ENCODE measurements at regions not wholly inside any gene's neighbourhood (a gene's known extent, or its start where the extent isn't known, plus 50 kb on each side); places are given as distances from the start of the nearest gene placed in this dataset.

GRCh38 chr1:208874915-208875314, 630.7 kb upstream of the PLXNA2 start:
- no peak for DNase-seq

- DNase-seq, result no peak
Measured at GRCh38 chr1:208879022-208879421, 634.8 kb upstream of the PLXNA2 start.

GRCh38 chr1:208880433-208881100, 636.4 kb upstream of the PLXNA2 start:
- DNase-seq, result no peak

GRCh38 chr1:208885060-208885459, 640.9 kb upstream of the PLXNA2 start:
- DNase-seq, result no peak

- no peak for DNase-seq
Measured at GRCh38 chr1:208885650-208886049, 641.5 kb upstream of the PLXNA2 start.

GRCh38 chr1:208888376-208888775, 644.2 kb upstream of the PLXNA2 start:
- no peak for DNase-seq

- no peak for DNase-seq
Measured at GRCh38 chr1:208892147-208892546, 648.0 kb upstream of the PLXNA2 start.

GRCh38 chr1:208893251-208893650, 649.1 kb upstream of the PLXNA2 start:
- DNase-seq, result no peak

GRCh38 chr1:208895181-208895580, 651.0 kb upstream of the PLXNA2 start:
- DNase-seq, result no peak

- DNase-seq, result no peak
Measured at GRCh38 chr1:208895820-208896219, 651.6 kb upstream of the PLXNA2 start.

- no peak for DNase-seq
Measured at GRCh38 chr1:208896768-208897167, 652.6 kb upstream of the PLXNA2 start.

GRCh38 chr1:208899438-208899837, 655.3 kb upstream of the PLXNA2 start:
- DNase-seq, result no peak

- DNase-seq, result no peak
Measured at GRCh38 chr1:208903251-208903905, 659.2 kb upstream of the PLXNA2 start.

GRCh38 chr1:208907790-208908189, 663.6 kb upstream of the PLXNA2 start:
- DNase-seq, result no peak

GRCh38 chr1:208909011-208909984, 665.1 kb upstream of the PLXNA2 start:
- DNase-seq, result no peak

GRCh38 chr1:208910161-208910560, 666.0 kb upstream of the PLXNA2 start:
- DNase-seq, result no peak

- DNase-seq, result no peak
Measured at GRCh38 chr1:208917281-208917680, 666.2 kb upstream of the CAMK1G start.

GRCh38 chr1:208917723-208918122, 665.8 kb upstream of the CAMK1G start:
- no peak for DNase-seq

GRCh38 chr1:208918160-208918559, 665.4 kb upstream of the CAMK1G start:
- no peak for DNase-seq

GRCh38 chr1:208919371-208919770, 664.1 kb upstream of the CAMK1G start:
- DNase-seq, result no peak

- DNase-seq, result no peak
Measured at GRCh38 chr1:208921259-208921658, 662.3 kb upstream of the CAMK1G start.

- DNase-seq, result peak; percentile 82
Measured at GRCh38 chr1:208923456-208923855, 660.1 kb upstream of the CAMK1G start.

- DNase-seq, result peak; percentile 82
Measured at GRCh38 chr1:208923946-208924720, 659.4 kb upstream of the CAMK1G start.

Measured in DMS79 treated with DMSO at 0.1 percent for 48 hours (cell line).